ENCODE measurements at regions not wholly inside any gene's neighbourhood (a gene's known extent, or its start where the extent isn't known, plus 50 kb on each side); places are given as distances from the start of the nearest gene placed in this dataset.

DNA sequence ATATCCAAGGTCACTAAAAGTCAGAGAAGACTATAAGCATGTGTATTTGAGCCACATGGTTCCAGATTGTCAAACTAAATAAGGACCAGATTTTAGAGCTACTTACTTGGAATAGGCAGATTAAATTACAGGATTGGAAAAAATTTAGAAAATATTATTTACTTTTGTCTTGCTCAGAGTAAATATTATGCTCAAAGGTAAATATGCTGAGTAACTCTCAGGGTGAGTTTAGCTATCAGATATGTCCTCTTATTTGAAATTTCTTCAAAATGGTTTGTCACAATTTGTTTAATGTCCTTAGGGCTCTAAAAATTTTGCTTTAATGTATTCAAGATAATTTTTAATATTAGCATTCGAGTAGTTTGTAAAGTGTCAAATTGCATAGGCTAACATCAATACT lies 2455.2 kb downstream of the PCDH9 start:
- no peaks in the 10 kb centered on the region for H3K36me3 ChIP-seq (ENCODE audit: control insufficient read depth, insufficient read depth, low read length)
- no peak overlapping the region for H3K27ac ChIP-seq (ENCODE audit: insufficient read depth, low read length, poor library complexity, severe bottlenecking)
- DNase-seq, result no peak
- no peak overlapping the region for H3K4me3 ChIP-seq (ENCODE audit: insufficient read depth, low read depth, low read length, poor library complexity, severe bottlenecking)
- no peaks in the 10 kb centered on the region for H3K9me3 ChIP-seq (ENCODE audit: control insufficient read depth, low read length)
- H3K27me3 ChIP-seq (replicated peaks; ENCODE audit: control insufficient read depth, insufficient read depth, low read length, poor library complexity, severe bottlenecking), result no peaks in the 10 kb centered on the region
- no peaks in the 10 kb centered on the region for H3K4me1 ChIP-seq (ENCODE audit: control insufficient read depth, insufficient read depth, low read length, poor library complexity, severe bottlenecking)

DNA sequence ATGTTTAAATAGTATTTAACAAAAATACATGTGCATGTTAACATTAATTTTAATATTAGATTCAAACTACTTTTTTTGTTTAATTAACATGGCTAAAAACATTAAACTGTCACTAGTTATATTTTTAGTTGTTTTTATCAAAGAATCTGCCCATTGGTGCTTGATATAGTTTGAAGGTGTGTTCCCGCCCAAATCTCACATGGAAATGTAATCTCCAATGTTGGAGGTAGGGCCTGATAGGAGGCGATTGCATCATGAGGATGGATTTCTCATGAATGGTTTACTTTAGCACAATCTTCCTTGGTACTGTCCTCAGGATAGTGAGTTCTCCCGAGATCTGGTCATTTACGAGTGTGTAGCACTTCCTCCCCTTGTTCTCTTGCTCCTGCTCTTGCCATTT lies 2459.4 kb downstream of the PCDH9 start:
- H3K36me3 ChIP-seq (ENCODE audit: control insufficient read depth, insufficient read depth, low read length), result no peaks in the 10 kb centered on the region
- no peak overlapping the region for H3K4me3 ChIP-seq (ENCODE audit: insufficient read depth, low read depth, low read length, poor library complexity, severe bottlenecking)
- H3K4me1 ChIP-seq (ENCODE audit: control insufficient read depth, insufficient read depth, low read length, poor library complexity, severe bottlenecking), result no peaks in the 10 kb centered on the region
- H3K27me3 ChIP-seq (replicated peaks; ENCODE audit: control insufficient read depth, insufficient read depth, low read length, poor library complexity, severe bottlenecking), result no peaks in the 10 kb centered on the region
- H3K27ac ChIP-seq (ENCODE audit: insufficient read depth, low read length, poor library complexity, severe bottlenecking), result no peak overlapping the region
- no peaks in the 10 kb centered on the region for H3K9me3 ChIP-seq (ENCODE audit: control insufficient read depth, low read length)
- no peak for DNase-seq

DNA sequence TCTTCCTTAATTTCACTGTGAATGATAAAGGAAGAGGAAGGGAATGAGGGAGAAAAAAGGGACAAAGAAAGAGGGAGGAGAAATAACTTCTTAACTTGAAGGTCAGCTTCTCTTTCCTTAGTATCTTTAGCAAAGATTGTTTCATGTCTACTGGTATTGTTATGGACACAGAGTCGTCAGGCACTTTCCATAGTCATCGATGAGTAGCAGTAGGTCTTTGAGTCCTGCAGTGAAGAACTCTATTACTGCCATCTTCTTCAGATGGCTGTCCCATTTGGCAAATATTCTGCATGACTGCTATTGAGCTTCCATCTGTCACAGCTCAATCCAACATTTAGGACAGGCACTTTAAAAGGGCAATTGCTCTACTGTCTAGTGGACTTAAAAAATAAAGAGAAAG lies 2463.1 kb downstream of the PCDH9 start:
- no peak overlapping the region for H3K27ac ChIP-seq (ENCODE audit: insufficient read depth, low read length, poor library complexity, severe bottlenecking)
- H3K4me3 ChIP-seq (ENCODE audit: insufficient read depth, low read depth, low read length, poor library complexity, severe bottlenecking), result no peak overlapping the region
- DNase-seq, result no peak
- no peaks in the 10 kb centered on the region for H3K9me3 ChIP-seq (ENCODE audit: control insufficient read depth, low read length)
- H3K36me3 ChIP-seq (ENCODE audit: control insufficient read depth, insufficient read depth, low read length), result no peaks in the 10 kb centered on the region
- H3K4me1 ChIP-seq (ENCODE audit: control insufficient read depth, insufficient read depth, low read length, poor library complexity, severe bottlenecking), result no peaks in the 10 kb centered on the region
- no peaks in the 10 kb centered on the region for H3K27me3 ChIP-seq (replicated peaks; ENCODE audit: control insufficient read depth, insufficient read depth, low read length, poor library complexity, severe bottlenecking)

DNA sequence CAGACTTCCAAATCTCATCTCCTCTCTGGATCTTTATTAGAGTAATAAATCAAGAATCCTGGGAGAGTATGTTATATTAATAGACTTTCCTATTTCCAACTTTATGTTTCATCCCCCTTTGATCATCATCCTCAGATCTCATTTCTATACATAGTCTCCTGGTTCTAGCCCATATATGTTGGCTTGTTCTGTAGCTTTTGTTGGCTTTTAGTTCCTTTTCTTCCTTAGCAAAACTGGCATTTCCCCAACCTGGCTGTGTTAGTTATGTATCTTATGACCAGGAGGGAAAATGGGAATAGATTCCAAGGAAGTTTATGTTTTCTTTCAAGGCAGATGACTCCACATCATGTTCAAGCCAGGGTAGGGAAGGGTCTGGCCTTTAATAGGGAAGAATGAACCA lies 2464.5 kb downstream of the PCDH9 start:
- H3K9me3 ChIP-seq (ENCODE audit: control insufficient read depth, low read length), result no peaks in the 10 kb centered on the region
- H3K27me3 ChIP-seq (replicated peaks; ENCODE audit: control insufficient read depth, insufficient read depth, low read length, poor library complexity, severe bottlenecking), result no peaks in the 10 kb centered on the region
- DNase-seq, result no peak
- H3K27ac ChIP-seq (ENCODE audit: insufficient read depth, low read length, poor library complexity, severe bottlenecking), result no peak overlapping the region
- H3K4me1 ChIP-seq (ENCODE audit: control insufficient read depth, insufficient read depth, low read length, poor library complexity, severe bottlenecking), result no peaks in the 10 kb centered on the region
- H3K36me3 ChIP-seq (ENCODE audit: control insufficient read depth, insufficient read depth, low read length), result no peaks in the 10 kb centered on the region
- no peak overlapping the region for H3K4me3 ChIP-seq (ENCODE audit: insufficient read depth, low read depth, low read length, poor library complexity, severe bottlenecking)

DNA sequence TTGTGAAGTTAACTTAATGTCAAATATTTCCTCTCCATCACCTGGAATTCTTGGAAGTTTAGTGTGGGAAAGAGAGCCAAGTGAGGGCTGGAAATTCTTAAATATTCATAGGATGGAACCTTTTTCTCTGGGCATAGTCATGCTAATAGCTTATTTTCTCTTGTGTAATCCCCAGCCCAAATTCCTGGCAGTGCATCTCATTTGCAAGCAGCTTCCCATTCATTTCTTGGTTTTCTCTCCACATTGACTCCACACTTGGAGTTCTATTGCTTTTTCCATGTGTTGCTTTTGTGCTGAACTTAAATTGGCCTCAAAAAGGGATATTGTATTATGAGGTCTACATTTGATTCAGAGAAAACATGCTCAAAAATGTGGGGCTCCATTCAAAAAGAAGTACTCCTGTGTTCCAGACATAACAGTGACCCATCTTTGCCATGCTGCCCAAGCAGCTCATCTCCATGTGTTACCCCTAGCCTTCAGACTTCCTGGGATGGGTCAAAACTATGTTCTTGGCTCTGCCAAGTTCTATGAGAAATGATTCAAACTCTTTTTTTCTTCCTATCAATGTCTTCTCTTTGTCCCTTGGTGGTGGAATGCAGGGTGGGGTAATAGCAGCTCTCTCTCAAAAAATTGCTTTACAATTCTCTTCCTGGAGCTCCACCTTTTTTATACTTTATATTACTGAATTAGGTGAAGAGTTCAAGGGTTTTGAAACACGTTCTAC lies 2471.5 kb downstream of the PCDH9 start:
- no peaks in the 10 kb centered on the region for H3K4me1 ChIP-seq (ENCODE audit: control insufficient read depth, insufficient read depth, low read length, poor library complexity, severe bottlenecking)
- no peak for DNase-seq
- H3K27ac ChIP-seq (ENCODE audit: insufficient read depth, low read length, poor library complexity, severe bottlenecking), result no peak overlapping the region
- no peaks in the 10 kb centered on the region for H3K36me3 ChIP-seq (ENCODE audit: control insufficient read depth, insufficient read depth, low read length)
- H3K4me3 ChIP-seq (ENCODE audit: insufficient read depth, low read depth, low read length, poor library complexity, severe bottlenecking), result no peak overlapping the region
- no peaks in the 10 kb centered on the region for H3K27me3 ChIP-seq (replicated peaks; ENCODE audit: control insufficient read depth, insufficient read depth, low read length, poor library complexity, severe bottlenecking)
- no peaks in the 10 kb centered on the region for H3K9me3 ChIP-seq (ENCODE audit: control insufficient read depth, low read length)

- DNase-seq, result no peak
- H3K4me3 ChIP-seq (ENCODE audit: insufficient read depth, low read depth, low read length, poor library complexity, severe bottlenecking), result no peak overlapping the region
- no peak overlapping the region for H3K27ac ChIP-seq (ENCODE audit: insufficient read depth, low read length, poor library complexity, severe bottlenecking)
Measured at GRCh38 chr13:64756621-64757020, 2473.5 kb downstream of the PCDH9 start.

GRCh38 chr13:64755961-64756360 lies 2474.2 kb downstream of the PCDH9 start:
- no peaks in the 10 kb centered on the region for H3K4me1 ChIP-seq (ENCODE audit: control insufficient read depth, insufficient read depth, low read length, poor library complexity, severe bottlenecking)
- DNase-seq, result no peak
- no peaks in the 10 kb centered on the region for H3K27me3 ChIP-seq (replicated peaks; ENCODE audit: control insufficient read depth, insufficient read depth, low read length, poor library complexity, severe bottlenecking)
- no peaks in the 10 kb centered on the region for H3K36me3 ChIP-seq (ENCODE audit: control insufficient read depth, insufficient read depth, low read length)
- no peaks in the 10 kb centered on the region for H3K9me3 ChIP-seq (ENCODE audit: control insufficient read depth, low read length)
- H3K4me3 ChIP-seq (ENCODE audit: insufficient read depth, low read depth, low read length, poor library complexity, severe bottlenecking), result no peak overlapping the region
- no peak overlapping the region for H3K27ac ChIP-seq (ENCODE audit: insufficient read depth, low read length, poor library complexity, severe bottlenecking)

More at GRCh38 chr13:64756621-64757020, 2473.5 kb downstream of the PCDH9 start:
- Histone ChIP-seq H3K36me3 (ENCODE audit: control insufficient read depth, insufficient read depth, low read length) (no peaks in the 10 kb centered on the region), H3K27me3 (replicated peaks; ENCODE audit: control insufficient read depth, insufficient read depth, low read length, poor library complexity, severe bottlenecking) (no peaks in the 10 kb centered on the region), H3K9me3 (ENCODE audit: control insufficient read depth, low read length) (no peaks in the 10 kb centered on the region), H3K4me1 (ENCODE audit: control insufficient read depth, insufficient read depth, low read length, poor library complexity, severe bottlenecking) (no peaks in the 10 kb centered on the region)

GRCh38 chr13:64753233-64754000 lies 2476.7 kb downstream of the PCDH9 start:
- no peaks in the 10 kb centered on the region for H3K4me1 ChIP-seq (ENCODE audit: control insufficient read depth, insufficient read depth, low read length, poor library complexity, severe bottlenecking)
- H3K27ac ChIP-seq (ENCODE audit: insufficient read depth, low read length, poor library complexity, severe bottlenecking), result no peak overlapping the region
- H3K27me3 ChIP-seq (replicated peaks; ENCODE audit: control insufficient read depth, insufficient read depth, low read length, poor library complexity, severe bottlenecking), result no peaks in the 10 kb centered on the region
- no peaks in the 10 kb centered on the region for H3K9me3 ChIP-seq (ENCODE audit: control insufficient read depth, low read length)
- DNase-seq, result no peak
- no peaks in the 10 kb centered on the region for H3K36me3 ChIP-seq (ENCODE audit: control insufficient read depth, insufficient read depth, low read length)
- H3K4me3 ChIP-seq (ENCODE audit: insufficient read depth, low read depth, low read length, poor library complexity, severe bottlenecking), result no peak overlapping the region

DNA sequence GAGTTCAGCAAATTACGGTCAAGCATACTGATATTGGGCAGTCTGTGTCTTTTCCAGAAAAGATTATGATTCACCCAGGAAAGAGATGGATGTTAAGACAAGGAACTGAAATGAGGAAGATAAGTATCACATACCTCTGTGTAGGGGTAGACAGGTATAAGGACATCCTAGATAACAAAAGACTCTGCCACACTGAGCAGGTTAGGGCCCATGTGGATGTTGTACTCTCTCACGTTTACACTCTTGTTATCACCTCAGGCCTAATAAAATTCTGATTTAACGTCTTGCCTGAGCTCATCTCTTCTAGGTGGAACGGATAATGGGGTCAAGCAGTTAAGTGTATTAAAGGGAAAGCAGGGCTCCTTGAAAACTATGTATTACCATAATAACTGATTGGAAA lies 2480.8 kb downstream of the PCDH9 start:
- H3K27ac ChIP-seq (ENCODE audit: insufficient read depth, low read length, poor library complexity, severe bottlenecking), result no peak overlapping the region
- no peaks in the 10 kb centered on the region for H3K36me3 ChIP-seq (ENCODE audit: control insufficient read depth, insufficient read depth, low read length)
- H3K9me3 ChIP-seq (ENCODE audit: control insufficient read depth, low read length), result no peaks in the 10 kb centered on the region
- H3K4me1 ChIP-seq (ENCODE audit: control insufficient read depth, insufficient read depth, low read length, poor library complexity, severe bottlenecking), result no peaks in the 10 kb centered on the region
- no peak for DNase-seq
- no peaks in the 10 kb centered on the region for H3K27me3 ChIP-seq (replicated peaks; ENCODE audit: control insufficient read depth, insufficient read depth, low read length, poor library complexity, severe bottlenecking)
- no peak overlapping the region for H3K4me3 ChIP-seq (ENCODE audit: insufficient read depth, low read depth, low read length, poor library complexity, severe bottlenecking)

DNA sequence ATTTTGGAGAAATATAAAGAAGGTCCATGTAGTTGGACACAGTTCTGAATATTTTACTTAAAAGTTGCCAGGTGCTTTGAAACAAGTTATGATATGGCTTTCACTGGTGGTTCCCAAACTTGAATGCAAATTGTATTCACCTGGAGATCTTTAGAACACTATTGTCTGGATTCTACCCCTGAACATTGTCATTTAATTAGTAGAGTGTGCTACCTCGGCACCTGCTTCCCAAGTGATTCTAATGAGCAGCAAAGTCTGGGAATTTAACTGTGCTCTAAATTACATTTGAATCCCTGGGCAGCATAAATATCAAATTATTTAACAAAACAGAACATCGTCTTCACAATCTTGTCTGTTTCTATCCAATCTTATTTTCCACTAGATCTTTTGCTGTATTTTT lies 2483.3 kb downstream of the PCDH9 start:
- Histone ChIP-seq H3K9me3 (ENCODE audit: control insufficient read depth, low read length) (no peaks in the 10 kb centered on the region), H3K4me3 (ENCODE audit: insufficient read depth, low read depth, low read length, poor library complexity, severe bottlenecking) (no peak overlapping the region), H3K36me3 (ENCODE audit: control insufficient read depth, insufficient read depth, low read length) (no peaks in the 10 kb centered on the region), H3K4me1 (ENCODE audit: control insufficient read depth, insufficient read depth, low read length, poor library complexity, severe bottlenecking) (no peaks in the 10 kb centered on the region), H3K27me3 (replicated peaks; ENCODE audit: control insufficient read depth, insufficient read depth, low read length, poor library complexity, severe bottlenecking) (no peaks in the 10 kb centered on the region), H3K27ac (ENCODE audit: insufficient read depth, low read length, poor library complexity, severe bottlenecking) (no peak overlapping the region)
- no peak for DNase-seq

All from effector memory CD4-positive, alpha-beta T cell (primary cell).